ENCODE measurements at regions not wholly inside any gene's neighbourhood (a gene's known extent, or its start where the extent isn't known, plus 50 kb on each side); places are given as distances from the start of the nearest gene placed in this dataset.

DNA sequence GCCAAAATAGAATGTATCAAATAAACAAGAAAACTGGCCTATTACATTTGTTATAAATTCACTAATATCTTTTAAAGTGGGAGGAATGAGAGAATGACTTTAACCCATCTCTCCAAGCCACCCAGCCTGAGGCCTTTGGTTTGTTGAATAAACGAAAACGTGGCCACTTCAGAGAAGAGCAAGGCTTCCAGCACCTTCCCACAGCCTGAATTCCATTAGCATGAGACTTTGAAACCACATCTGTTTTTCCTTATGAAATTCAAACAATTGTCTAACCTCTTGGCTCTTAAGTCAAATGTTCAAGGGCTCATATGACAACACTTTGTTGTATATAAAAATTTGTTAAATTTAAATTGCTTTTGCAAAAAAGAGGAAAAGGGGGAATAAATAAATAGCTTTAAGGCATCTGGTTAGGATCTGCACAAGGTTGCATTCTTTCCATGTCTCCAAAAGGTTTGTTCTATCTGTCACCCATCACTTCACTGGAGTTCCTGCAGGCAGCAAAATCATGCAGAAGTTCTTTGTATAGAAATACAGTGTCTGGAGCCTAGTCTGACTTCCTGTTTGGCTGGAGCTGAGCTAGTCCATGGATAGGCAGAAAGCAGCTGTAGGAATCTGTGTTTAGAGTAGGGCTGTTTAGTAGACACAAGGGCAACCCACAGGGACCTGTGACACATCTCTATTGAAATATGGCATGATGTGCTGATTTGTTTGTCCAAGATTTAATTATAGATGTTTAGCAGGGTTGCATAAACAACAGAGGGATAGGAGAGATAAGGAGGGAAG lies 502.3 kb downstream of the KCTD12 start:
- Histone ChIP-seq H3K27ac (peak overlapping the region in 1 of 2 donors; percentile 4), H3K36me3 (no peaks in the 10 kb centered on the region), H3K4me3 (no peak overlapping the region), H3K27me3 (no peaks in the 10 kb centered on the region), H3K4me1 (no peaks in the 10 kb centered on the region), H3K9me3 (no peaks in the 10 kb centered on the region)
- no peak for TF ChIP-seq POLR2A (IDR thresholded peaks at IDR 0.05)
- TF ChIP-seq, protein P1, sequence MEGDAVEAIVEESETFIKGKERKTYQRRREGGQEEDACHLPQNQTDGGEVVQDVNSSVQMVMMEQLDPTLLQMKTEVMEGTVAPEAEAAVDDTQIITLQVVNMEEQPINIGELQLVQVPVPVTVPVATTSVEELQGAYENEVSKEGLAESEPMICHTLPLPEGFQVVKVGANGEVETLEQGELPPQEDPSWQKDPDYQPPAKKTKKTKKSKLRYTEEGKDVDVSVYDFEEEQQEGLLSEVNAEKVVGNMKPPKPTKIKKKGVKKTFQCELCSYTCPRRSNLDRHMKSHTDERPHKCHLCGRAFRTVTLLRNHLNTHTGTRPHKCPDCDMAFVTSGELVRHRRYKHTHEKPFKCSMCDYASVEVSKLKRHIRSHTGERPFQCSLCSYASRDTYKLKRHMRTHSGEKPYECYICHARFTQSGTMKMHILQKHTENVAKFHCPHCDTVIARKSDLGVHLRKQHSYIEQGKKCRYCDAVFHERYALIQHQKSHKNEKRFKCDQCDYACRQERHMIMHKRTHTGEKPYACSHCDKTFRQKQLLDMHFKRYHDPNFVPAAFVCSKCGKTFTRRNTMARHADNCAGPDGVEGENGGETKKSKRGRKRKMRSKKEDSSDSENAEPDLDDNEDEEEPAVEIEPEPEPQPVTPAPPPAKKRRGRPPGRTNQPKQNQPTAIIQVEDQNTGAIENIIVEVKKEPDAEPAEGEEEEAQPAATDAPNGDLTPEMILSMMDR (IDR thresholded peaks at IDR 0.05): no peak
- no peak for DNase-seq
- intact Hi-C loops (cut with DNase I; ENCODE audit: low total_unique reads): no loop called here

DNA sequence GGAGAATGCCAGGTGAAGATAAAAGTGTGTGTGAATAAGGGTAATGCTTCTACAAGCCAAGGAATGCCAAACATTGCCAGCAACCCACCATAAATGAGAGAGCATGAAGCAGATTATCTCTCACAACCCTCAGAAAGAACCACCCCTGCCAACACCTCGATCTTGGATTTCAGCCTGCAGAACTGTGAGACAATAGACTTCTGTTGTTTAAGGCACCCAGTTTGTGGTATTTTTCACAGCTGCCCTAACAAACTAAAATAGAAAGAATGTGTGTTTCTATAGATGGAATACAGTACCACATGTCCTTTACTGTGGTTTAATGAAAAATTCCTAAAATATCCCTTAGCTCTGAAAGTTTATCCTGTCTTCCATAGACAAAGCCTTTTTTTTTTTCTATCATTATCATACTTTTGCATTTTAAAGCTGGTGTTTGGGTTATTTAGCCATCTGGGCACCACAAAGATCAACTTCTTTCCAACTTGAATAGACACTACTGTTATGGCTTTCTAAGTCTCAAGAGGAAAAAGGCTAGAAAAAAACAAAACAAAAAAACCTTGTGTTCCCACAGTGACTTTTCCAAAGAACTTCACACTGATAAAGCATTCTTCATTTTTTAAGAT lies 505.6 kb downstream of the KCTD12 start:
- intact Hi-C loops (cut with DNase I; ENCODE audit: low total_unique reads): no loop called here
- no peak overlapping the region for H3K4me3 ChIP-seq
- no peaks in the 10 kb centered on the region for H3K9me3 ChIP-seq
- H3K27ac ChIP-seq: no peak overlapping the region
- no peaks in the 10 kb centered on the region for H3K4me1 ChIP-seq
- no peak for DNase-seq
- no peaks in the 10 kb centered on the region for H3K27me3 ChIP-seq
- TF ChIP-seq POLR2A (IDR thresholded peaks at IDR 0.05): no peak
- H3K36me3 ChIP-seq: no peaks in the 10 kb centered on the region

DNA sequence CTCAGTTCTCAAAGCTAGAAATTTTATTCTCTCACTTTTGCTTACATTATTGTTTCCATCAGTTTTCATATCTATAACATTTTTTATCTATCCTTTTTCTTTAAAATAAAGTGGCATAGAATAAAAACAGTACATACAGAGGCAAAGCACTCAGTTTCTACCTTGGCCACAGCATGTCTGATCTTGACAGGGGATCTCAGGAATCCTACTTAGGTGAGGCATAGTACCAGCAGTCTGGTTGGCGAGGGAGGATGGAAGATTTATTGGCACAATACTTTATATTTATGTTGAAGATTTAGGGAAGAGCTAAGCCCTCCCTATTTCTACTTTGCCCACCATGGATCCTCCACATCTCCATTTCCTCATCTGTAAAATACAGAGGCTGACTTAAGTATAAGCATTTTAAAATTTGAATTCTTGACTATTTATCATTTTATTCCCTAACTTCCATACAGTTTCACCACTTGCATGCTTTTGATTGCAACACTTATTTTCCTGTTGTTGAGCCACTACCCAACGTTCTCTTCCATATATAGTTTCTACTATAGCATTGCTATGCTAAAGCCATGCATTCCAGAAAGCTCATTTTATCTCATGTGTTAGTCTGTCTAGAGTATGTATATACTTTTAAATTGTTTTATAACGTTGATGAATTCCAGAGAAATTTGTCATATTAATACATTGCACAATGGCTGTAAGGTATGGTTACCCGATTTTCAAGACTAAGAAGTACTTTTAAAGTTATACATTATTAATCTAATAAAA lies 506.7 kb downstream of the KCTD12 start:
- intact Hi-C loops (cut with DNase I; ENCODE audit: low total_unique reads): no loop called here
- Histone ChIP-seq H3K36me3 (no peaks in the 10 kb centered on the region), H3K27ac (no peak overlapping the region), H3K9me3 (no peaks in the 10 kb centered on the region), H3K27me3 (no peaks in the 10 kb centered on the region), H3K4me3 (no peak overlapping the region), H3K4me1 (no peaks in the 10 kb centered on the region)
- no peak for DNase-seq
- no peak for TF ChIP-seq POLR2A (IDR thresholded peaks at IDR 0.05)
- TF ChIP-seq, protein P1 (IDR thresholded peaks at IDR 0.05): no peak

DNA sequence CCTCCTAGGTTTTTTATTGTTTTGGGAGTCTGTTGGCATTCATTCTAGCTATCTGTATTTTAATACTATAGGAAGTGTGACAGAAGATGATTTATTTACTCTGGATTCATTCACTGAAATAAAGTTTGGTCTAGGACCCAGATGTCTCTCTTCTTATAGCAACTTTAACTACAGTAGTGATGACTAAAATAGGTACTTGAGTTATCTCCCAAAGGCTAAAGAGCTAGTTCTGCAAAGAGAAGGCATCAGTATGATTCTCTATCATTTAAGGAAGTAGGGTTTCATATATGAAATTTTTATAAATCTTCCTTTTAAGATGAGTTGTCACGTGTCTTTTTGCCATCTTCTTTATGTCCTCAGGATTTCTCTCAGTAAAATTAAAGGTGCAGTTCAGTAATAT lies 507.4 kb downstream of the KCTD12 start:
- TF ChIP-seq POLR2A (IDR thresholded peaks at IDR 0.05): no peak
- TF ChIP-seq, protein P1 (IDR thresholded peaks at IDR 0.05): no peak
- H3K36me3 ChIP-seq: no peaks in the 10 kb centered on the region
- H3K4me1 ChIP-seq: no peaks in the 10 kb centered on the region
- no peaks in the 10 kb centered on the region for H3K27me3 ChIP-seq
- H3K9me3 ChIP-seq: no peaks in the 10 kb centered on the region
- no peak overlapping the region for H3K27ac ChIP-seq
- intact Hi-C loops (cut with DNase I; ENCODE audit: low total_unique reads): no loop called here
- no peak overlapping the region for H3K4me3 ChIP-seq
- no peak for DNase-seq

DNA sequence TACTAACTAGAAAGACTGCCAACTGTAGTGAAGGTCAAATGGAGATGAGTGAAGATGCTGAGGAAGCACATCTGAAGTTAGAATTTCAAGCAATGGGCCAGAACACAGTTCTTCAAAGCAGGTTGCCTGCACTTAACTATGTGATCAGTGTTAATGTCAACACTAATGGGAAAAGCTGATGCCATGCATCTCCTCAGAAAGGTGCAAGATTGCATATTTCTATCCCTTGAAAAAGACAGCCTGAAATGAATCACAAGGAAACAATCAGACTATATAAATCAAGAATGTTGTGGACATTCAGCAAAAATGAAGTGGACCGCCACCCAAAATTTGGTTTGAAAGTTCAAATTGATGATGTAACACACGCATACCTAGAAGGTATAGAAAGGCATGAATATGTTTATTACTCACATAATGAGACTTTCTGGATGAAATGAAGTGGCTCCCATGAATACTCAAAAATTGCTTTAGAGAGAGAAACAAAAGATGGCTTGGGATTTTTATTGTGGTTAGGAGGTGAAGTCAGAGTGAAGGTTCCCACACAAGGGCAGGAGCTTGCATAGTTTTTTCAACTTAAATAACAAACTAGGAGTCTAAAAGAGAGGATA lies 522.4 kb downstream of the KCTD12 start:
- DNase-seq: no peak
- no peaks in the 10 kb centered on the region for H3K27me3 ChIP-seq
- H3K4me3 ChIP-seq: no peak overlapping the region
- H3K4me1 ChIP-seq: no peaks in the 10 kb centered on the region
- H3K36me3 ChIP-seq: no peaks in the 10 kb centered on the region
- no peaks in the 10 kb centered on the region for H3K9me3 ChIP-seq
- TF ChIP-seq POLR2A (IDR thresholded peaks at IDR 0.05): no peak
- TF ChIP-seq, protein P1 (IDR thresholded peaks at IDR 0.05): no peak
- H3K27ac ChIP-seq: no peak overlapping the region
- intact Hi-C loops (cut with DNase I; ENCODE audit: low total_unique reads): no loop called here
